HG02885 (cell line): ENCODE measurements at regions not wholly inside any gene's neighbourhood (a gene's known extent, or its start where the extent isn't known, plus 50 kb on each side); places are given as distances from the start of the nearest gene placed in this dataset.
A peak's percentile ranks its signal among the peaks of the same experiment; 100 is the strongest.
"Not testable (repeated sequence)": the region's sequence is repeated elsewhere in the genome, so short reads cannot be mapped to it uniquely, and the experiment has no call there.

Experiments
- ATAC-seq: cut with Tn5 transposase; IDR thresholded peaks from one replicate; pipeline ENCODE4 v1.9.1; 2021; ENCODE audit warnings: mild to moderate bottlenecking; ENCODE audit not compliant: unreplicated experiment, poor library complexity

- no peak for ATAC-seq
These were observed 208.7 kb downstream of the LMX1A start for GRCh38 chr1:165147799-165148198.

GRCh38 chr1:165144757-165145397 lies 211.6 kb downstream of the LMX1A start:
- peak; percentile 83 for ATAC-seq

GRCh38 chr1:165143437-165144065 lies 213.0 kb downstream of the LMX1A start:
- ATAC-seq = peak; percentile 56

GRCh38 chr1:165138960-165139359 lies 217.6 kb downstream of the LMX1A start:
- no peak for ATAC-seq

DNA sequence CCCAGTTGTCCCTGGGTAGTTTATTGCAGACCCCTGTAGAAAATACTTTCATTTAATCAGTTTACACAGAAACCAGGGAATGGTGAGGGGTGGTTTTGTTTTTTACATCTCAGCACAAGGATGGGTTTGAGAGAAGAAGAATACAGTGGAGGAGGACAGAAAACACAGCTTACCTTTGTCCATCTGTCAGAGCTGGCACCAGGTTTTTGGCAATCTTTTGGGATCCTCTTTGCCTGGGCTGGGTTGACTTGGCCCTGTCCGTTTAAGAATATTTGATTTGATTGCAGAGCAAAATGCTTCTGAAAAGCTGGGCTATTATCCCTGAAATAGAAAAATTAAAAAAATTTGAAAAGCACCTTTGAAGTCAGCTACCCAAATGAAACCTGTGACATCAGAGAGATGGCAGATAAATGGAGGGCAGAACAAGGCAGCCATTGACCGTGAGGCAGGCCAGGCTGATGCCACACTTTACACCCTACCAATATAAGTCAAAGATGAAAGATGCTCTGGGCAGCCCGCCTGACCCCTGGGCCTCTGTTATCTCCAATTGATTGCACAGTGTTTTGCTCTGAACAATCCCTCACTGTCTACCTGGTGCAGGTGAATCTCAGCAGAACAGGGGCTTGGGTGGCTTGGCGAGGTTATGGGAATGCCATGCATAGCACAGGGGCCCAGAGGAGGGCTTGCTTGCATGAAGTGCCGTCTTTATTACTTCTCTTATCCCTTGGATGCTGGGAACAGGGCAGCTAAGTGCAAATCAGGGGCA lies 218.8 kb downstream of the LMX1A start:
- ATAC-seq = no peak

- no peak for ATAC-seq
These were observed 222.1 kb downstream of the LMX1A start for GRCh38 chr1:165134431-165134830.

- peak; percentile 69 for ATAC-seq
These were observed 226.8 kb downstream of the LMX1A start for GRCh38 chr1:165129568-165130164.

- no peak for ATAC-seq
These were observed 231.7 kb downstream of the LMX1A start for GRCh38 chr1:165124772-165125171.

- ATAC-seq = no peak
These were observed 237.4 kb downstream of the LMX1A start for GRCh38 chr1:165119086-165119485.

GRCh38 chr1:165117482-165117881 lies 239.0 kb downstream of the LMX1A start:
- no peak for ATAC-seq

DNA sequence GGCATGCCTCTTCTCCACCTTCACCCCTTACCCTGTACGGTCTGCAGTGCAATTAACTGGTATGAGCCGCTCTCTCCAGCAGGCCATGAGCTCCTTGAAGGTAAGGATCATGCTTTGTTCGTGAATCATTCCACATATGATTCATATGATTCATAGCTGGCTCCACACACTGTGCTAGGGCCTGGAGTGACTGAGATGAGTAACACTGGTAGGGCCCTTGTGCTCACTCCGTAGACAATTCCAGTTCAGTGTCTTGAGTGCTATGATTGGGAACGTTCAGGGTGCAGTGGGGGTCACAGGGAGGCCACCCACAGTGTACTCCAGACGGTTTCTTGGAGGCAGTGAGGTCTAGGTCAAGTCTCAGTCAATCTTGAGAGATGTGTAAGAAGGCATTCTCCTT lies 239.8 kb downstream of the LMX1A start:
- no peak for ATAC-seq

DNA sequence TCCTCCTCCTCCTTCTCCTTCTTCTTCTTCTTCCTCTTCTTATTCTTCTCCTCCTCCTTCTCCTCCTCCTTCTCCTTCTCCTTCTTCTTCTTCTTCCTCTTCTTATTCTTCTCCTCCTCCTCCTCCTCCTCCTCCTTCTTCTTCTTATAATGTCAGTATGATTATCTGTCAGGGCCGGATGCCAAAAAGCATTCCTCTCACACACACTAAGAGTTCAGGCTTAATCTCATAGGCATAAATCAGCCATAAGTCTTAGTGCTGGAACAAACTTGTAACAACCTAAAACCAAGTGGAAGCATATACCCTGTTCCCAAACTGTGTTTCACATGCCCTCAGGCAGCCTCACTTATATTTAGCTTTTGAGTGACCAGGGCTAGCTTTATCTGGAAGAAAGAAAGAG lies 240.3 kb downstream of the LMX1A start:
- no peak for ATAC-seq

DNA sequence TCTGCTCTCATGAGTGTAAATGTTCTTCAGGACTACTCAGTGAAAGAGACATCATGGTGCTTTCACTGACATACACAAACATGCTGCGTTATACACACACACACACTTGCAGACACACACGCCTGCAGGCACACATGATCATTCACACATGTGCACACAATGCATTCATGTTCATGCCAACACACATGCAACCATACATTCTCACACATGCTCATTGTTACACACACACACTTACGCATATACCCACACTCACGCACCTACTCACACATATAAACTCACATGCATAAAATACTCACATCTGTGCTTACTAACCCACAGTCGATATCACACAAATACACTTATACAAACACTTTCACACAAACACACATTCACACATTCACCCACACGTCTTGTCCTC lies 241.6 kb downstream of the LMX1A start:
- no peak for ATAC-seq

DNA sequence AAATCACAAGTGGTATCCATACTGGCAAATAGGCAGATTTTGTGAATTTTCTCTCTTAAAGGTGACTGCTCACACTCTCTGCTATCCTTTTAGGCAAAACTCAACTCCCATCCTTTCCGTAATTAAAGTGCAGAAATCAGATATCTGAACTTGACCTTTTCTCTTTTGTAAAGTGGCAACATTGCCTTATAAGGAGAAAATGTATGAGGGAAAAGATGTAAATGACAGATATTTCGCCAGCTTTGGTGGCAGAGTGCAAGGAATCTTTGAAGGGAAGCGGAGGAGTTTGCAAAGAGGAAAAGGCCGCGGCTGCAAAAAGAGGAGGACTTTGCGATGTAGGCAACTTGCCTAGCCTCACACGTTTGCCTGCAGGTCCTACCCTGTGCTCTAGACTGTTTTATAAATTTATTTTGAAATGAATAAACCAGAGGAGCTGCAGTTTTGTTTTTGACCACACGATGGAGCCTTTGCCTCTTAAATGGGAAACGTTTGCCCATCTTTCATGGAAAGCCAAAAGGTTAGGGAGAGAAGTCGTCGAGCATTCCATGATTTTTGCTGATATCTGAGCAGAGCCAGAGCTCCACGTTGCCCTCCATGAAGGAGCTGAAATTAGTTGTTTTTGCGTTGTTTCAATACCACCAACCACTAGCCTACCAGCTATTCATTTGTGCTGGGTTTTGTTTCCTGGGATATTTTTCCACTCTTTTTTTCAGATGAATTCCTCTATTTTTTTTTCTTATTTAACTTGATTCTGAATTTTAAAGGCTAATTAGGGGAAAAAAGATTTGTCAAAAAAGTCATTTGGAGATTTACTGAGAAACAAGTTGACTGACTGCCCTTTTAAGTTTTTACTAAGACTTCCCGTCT lies 242.3 kb downstream of the LMX1A start:
- no peak for ATAC-seq

GRCh38 chr1:165112260-165112659 lies 244.3 kb downstream of the LMX1A start:
- ATAC-seq = no peak

GRCh38 chr1:165109013-165109412 lies 247.5 kb downstream of the LMX1A start:
- no peak for ATAC-seq

GRCh38 chr1:165092542-165093162 lies 263.9 kb downstream of the LMX1A start:
- ATAC-seq = not testable (repeated sequence)

- no peak for ATAC-seq
These were observed 276.1 kb downstream of the LMX1A start for GRCh38 chr1:165080253-165080896.

DNA sequence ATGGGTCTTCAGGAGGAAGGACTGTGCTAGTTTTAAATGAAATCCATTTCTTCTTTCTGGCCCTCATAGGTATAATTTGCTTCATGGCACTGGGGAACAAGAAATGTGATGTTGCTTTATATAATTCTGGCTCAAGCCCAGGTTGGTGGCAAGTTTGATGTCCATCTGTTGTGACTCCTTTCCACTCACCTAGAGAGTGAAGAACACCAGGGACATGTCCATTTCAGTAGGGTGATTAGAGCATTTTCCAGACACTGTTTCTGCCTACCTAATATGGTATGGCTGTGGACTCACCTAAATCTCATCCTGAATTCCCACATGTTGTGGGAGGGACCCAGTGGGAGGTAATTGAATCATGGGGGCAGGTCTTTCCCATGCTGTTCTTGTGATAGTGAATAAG lies 278.1 kb downstream of the LMX1A start:
- ATAC-seq = no peak
